GM23338 (cell line): ENCODE measurements at regions not wholly inside any gene's neighbourhood (a gene's known extent, or its start where the extent isn't known, plus 50 kb on each side); places are given as distances from the start of the nearest gene placed in this dataset.
A peak's percentile ranks its signal among the peaks of the same experiment; 100 is the strongest.

Experiments used
- ATAC-seq: fragments of 200-7000 bp; cut with Tn5 transposase; 3 replicates; pipeline ENCODE4 v1.9.1; 2020
- DNase-seq: peaks from one replicate; pipeline ENCODE4 v3.0.0-alpha.2; 2015; ENCODE audit warnings: low spot score
- H2AFZ ChIP-seq: fragments of 200-600 bp; sonication (generic); 2 replicates; pipeline ENCODE4 v1.8.0; 2016; ENCODE audit warnings: antibody characterized with exemption, mild to moderate bottlenecking, moderate library complexity
- H3F3A ChIP-seq: fragments of 200-600 bp; sonication (generic); replicated peaks from 2 replicates; pipeline ENCODE4 v1.8.0; 2017; ENCODE audit warnings: antibody characterized with exemption, mixed run types, low read depth
- H3K27ac ChIP-seq: fragments of 200-600 bp; sonication (generic); 2 replicates; pipeline ENCODE4 v1.6.1; 2016; ENCODE audit warnings: low read depth
- H3K27me3 ChIP-seq: fragments of 200-600 bp; sonication (generic); 2 replicates; pipeline ENCODE4 v1.8.0; 2016; ENCODE audit warnings: mild to moderate bottlenecking, mixed run types, moderate library complexity; ENCODE audit not compliant: insufficient read depth
- H3K36me3 ChIP-seq: fragments of 200-600 bp; sonication (generic); 2 replicates; pipeline ENCODE4 v1.8.0; 2016; ENCODE audit warnings: mild to moderate bottlenecking; ENCODE audit not compliant: insufficient read depth
- H3K4me1 ChIP-seq: fragments of 200-600 bp; sonication (generic); 2 replicates; pipeline ENCODE4 v1.8.0; 2016; ENCODE audit warnings: mild to moderate bottlenecking, moderate library complexity; ENCODE audit not compliant: insufficient read depth
- H3K4me2 ChIP-seq: fragments of 200-600 bp; sonication (generic); 2 replicates; pipeline ENCODE4 v1.7.1; 2017; ENCODE audit warnings: mixed run types
- H3K4me3 ChIP-seq: fragments of 200-600 bp; sonication (generic); 2 replicates; pipeline ENCODE4 v1.6.1; 2016; ENCODE audit warnings: mixed run types
- H3K79me2 ChIP-seq: fragments of 200-600 bp; sonication (generic); replicated peaks from 2 replicates; pipeline ENCODE4 v1.8.0; 2017; ENCODE audit warnings: mild to moderate bottlenecking; ENCODE audit not compliant: insufficient read depth
- H3K9me2 ChIP-seq: fragments of 200-600 bp; sonication (generic); 2 replicates; pipeline ENCODE4 v1.8.0; 2017; ENCODE audit not compliant: insufficient read depth
- H4K20me1 ChIP-seq: fragments of 200-600 bp; sonication (generic); replicated peaks from 2 replicates; pipeline ENCODE4 v1.8.0; 2017; ENCODE audit warnings: mild to moderate bottlenecking; ENCODE audit not compliant: insufficient read depth
- H3K27ac Mint-ChIP-seq: 2 replicates; pipeline ENCODE4 v1.8.0; 2020; ENCODE audit warnings: inconsistent platforms, mild to moderate bottlenecking, moderate library complexity, mixed read lengths
- H3K27me3 Mint-ChIP-seq: 3 replicates; pipeline ENCODE4 v1.8.0; 2022; ENCODE audit warnings: low read depth, mild to moderate bottlenecking, moderate library complexity, mixed read lengths, inconsistent platforms; ENCODE audit not compliant: insufficient read depth, poor library complexity
- H3K36me3 Mint-ChIP-seq: 3 replicates; pipeline ENCODE4 v1.8.0; 2021; ENCODE audit warnings: low read depth, mild to moderate bottlenecking, inconsistent platforms, moderate library complexity, mixed read lengths
- H3K4me1 Mint-ChIP-seq: 3 replicates; pipeline ENCODE4 v1.8.0; 2020; ENCODE audit warnings: mild to moderate bottlenecking, inconsistent platforms, mixed read lengths
- H3K4me3 Mint-ChIP-seq: 3 replicates; pipeline ENCODE4 v1.8.0; 2021; ENCODE audit warnings: moderate library complexity, mild to moderate bottlenecking, inconsistent platforms, mixed read lengths
- H3K9me3 Mint-ChIP-seq: 3 replicates; pipeline ENCODE4 v1.8.0; 2020; ENCODE audit warnings: moderate library complexity, mild to moderate bottlenecking, inconsistent platforms, mixed read lengths
- ETS1 ChIP-seq: IDR thresholded peaks from 2 replicates; pipeline ENCODE4 v1.6.1; 2016; ENCODE audit warnings: antibody characterized with exemption
- JUNB ChIP-seq: IDR thresholded peaks from one replicate; pipeline ENCODE4 v1.6.1; 2016; ENCODE audit warnings: antibody characterized with exemption; ENCODE audit not compliant: unreplicated experiment
- NANOG ChIP-seq: IDR thresholded peaks from 2 replicates; pipeline ENCODE4 v1.6.1; 2016; ENCODE audit warnings: antibody characterized with exemption, borderline replicate concordance
- POLR2AphosphoS5 ChIP-seq: IDR thresholded peaks from 2 replicates; pipeline ENCODE4 v1.6.1; 2016; ENCODE audit warnings: antibody characterized with exemption, low read depth
- STAT1 ChIP-seq: IDR thresholded peaks from one replicate; pipeline ENCODE4 v1.6.1; 2016; ENCODE audit warnings: antibody characterized with exemption; ENCODE audit not compliant: unreplicated experiment
- ZNF114 ChIP-seq: fragments of 250-450 bp; sonication (Bioruptor Pico); IDR thresholded peaks from 2 replicates; pipeline ENCODE4 v1.5.0; 2020; ENCODE audit warnings: mild to moderate bottlenecking, moderate library complexity
- ZNF331 ChIP-seq: fragments of 250-450 bp; sonication (Bioruptor Pico); IDR thresholded peaks from 2 replicates; pipeline ENCODE4 v1.5.0; 2020; ENCODE audit warnings: low read depth, mild to moderate bottlenecking, moderate library complexity
- TF ChIP-seq, protein P1 (sequence below), 2 experiments: fragments of 200-600 bp in 1 of 2; sonication (generic) in 1 of 2; conservative IDR thresholded peaks; 2 replicates each; pipeline versions ENCODE4 v1.5.1 to v1.6.1; 2016 to 2017; ENCODE audit warnings: antibody characterized with exemption in 2 of 2, low read depth in 2 of 2, mild to moderate bottlenecking in 2 of 2, moderate library complexity in 1 of 2
- TF ChIP-seq, protein P2 (sequence below): fragments of 250-450 bp; sonication (Bioruptor Pico); IDR thresholded peaks from 2 replicates; pipeline ENCODE4 v1.5.0; 2020; ENCODE audit warnings: mild to moderate bottlenecking, moderate library complexity
- TF ChIP-seq, protein P3 (sequence below): IDR thresholded peaks from one replicate; pipeline ENCODE4 v1.6.1; 2018; ENCODE audit warnings: antibody characterized with exemption; ENCODE audit not compliant: unreplicated experiment

DNA sequence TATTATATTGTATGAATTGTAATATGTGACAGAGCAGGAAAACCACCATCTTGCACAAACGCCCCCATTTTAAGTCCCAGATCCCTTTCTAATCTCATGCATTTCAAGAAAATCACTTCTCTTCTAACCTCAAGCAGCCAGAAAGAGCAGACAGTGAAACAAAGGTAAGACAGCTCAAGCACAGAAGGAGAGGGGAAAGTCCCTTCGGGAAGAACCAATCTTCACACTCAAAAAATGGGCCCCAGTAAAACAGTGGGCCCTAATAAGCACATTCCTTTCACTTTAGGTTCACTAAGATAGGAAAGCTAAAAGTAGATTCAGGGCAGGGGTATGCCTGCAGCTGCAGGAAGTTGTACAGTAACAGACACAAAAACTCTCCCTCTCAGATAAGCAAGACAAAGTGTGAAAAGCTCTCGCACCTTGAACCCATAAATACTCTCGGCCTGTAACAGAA lies 1268.7 kb downstream of the SI start:
- H3K4me3 ChIP-seq, result no peak overlapping the region
- no peaks in the 10 kb centered on the region for H4K20me1 ChIP-seq
- no peaks in the 10 kb centered on the region for H3K27me3 ChIP-seq
- H3K4me3 Mint-ChIP-seq, result no peak overlapping the region
- no peaks in the 10 kb centered on the region for H3K27me3 Mint-ChIP-seq
- H3K36me3 ChIP-seq, result no peaks in the 10 kb centered on the region
- H3K27ac Mint-ChIP-seq, result peak overlapping the region; percentile 30
- peak overlapping the region; percentile 23; the same call in 1 of the 2 replicates for H2AFZ ChIP-seq
- no peaks in the 10 kb centered on the region for H3K9me2 ChIP-seq
- H3K4me1 ChIP-seq, result no peaks in the 10 kb centered on the region
- ATAC-seq, result peak; percentile 58
- H3K4me1 Mint-ChIP-seq, result peaks cover 3% of the 10 kb centered on the region; the same call in 2 of the 3 replicates
- no peaks in the 10 kb centered on the region for H3K79me2 ChIP-seq
- no peaks in the 10 kb centered on the region for H3F3A ChIP-seq
- no peak overlapping the region for H3K4me2 ChIP-seq
- TF ChIP-seq, protein P1, sequence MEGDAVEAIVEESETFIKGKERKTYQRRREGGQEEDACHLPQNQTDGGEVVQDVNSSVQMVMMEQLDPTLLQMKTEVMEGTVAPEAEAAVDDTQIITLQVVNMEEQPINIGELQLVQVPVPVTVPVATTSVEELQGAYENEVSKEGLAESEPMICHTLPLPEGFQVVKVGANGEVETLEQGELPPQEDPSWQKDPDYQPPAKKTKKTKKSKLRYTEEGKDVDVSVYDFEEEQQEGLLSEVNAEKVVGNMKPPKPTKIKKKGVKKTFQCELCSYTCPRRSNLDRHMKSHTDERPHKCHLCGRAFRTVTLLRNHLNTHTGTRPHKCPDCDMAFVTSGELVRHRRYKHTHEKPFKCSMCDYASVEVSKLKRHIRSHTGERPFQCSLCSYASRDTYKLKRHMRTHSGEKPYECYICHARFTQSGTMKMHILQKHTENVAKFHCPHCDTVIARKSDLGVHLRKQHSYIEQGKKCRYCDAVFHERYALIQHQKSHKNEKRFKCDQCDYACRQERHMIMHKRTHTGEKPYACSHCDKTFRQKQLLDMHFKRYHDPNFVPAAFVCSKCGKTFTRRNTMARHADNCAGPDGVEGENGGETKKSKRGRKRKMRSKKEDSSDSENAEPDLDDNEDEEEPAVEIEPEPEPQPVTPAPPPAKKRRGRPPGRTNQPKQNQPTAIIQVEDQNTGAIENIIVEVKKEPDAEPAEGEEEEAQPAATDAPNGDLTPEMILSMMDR (conservative IDR thresholded peaks at IDR 0.05; ENCODE audit: low read depth in 2 of 2), result no peak
- TF ChIP-seq ZNF114 (no peak), JUNB (no peak), STAT1 (no peak), ETS1 (no peak), NANOG (no peak), ZNF331 (CRISPR knock-in tag) (no peak), POLR2AphosphoS5 (no peak)
- TF ChIP-seq, protein P2, sequence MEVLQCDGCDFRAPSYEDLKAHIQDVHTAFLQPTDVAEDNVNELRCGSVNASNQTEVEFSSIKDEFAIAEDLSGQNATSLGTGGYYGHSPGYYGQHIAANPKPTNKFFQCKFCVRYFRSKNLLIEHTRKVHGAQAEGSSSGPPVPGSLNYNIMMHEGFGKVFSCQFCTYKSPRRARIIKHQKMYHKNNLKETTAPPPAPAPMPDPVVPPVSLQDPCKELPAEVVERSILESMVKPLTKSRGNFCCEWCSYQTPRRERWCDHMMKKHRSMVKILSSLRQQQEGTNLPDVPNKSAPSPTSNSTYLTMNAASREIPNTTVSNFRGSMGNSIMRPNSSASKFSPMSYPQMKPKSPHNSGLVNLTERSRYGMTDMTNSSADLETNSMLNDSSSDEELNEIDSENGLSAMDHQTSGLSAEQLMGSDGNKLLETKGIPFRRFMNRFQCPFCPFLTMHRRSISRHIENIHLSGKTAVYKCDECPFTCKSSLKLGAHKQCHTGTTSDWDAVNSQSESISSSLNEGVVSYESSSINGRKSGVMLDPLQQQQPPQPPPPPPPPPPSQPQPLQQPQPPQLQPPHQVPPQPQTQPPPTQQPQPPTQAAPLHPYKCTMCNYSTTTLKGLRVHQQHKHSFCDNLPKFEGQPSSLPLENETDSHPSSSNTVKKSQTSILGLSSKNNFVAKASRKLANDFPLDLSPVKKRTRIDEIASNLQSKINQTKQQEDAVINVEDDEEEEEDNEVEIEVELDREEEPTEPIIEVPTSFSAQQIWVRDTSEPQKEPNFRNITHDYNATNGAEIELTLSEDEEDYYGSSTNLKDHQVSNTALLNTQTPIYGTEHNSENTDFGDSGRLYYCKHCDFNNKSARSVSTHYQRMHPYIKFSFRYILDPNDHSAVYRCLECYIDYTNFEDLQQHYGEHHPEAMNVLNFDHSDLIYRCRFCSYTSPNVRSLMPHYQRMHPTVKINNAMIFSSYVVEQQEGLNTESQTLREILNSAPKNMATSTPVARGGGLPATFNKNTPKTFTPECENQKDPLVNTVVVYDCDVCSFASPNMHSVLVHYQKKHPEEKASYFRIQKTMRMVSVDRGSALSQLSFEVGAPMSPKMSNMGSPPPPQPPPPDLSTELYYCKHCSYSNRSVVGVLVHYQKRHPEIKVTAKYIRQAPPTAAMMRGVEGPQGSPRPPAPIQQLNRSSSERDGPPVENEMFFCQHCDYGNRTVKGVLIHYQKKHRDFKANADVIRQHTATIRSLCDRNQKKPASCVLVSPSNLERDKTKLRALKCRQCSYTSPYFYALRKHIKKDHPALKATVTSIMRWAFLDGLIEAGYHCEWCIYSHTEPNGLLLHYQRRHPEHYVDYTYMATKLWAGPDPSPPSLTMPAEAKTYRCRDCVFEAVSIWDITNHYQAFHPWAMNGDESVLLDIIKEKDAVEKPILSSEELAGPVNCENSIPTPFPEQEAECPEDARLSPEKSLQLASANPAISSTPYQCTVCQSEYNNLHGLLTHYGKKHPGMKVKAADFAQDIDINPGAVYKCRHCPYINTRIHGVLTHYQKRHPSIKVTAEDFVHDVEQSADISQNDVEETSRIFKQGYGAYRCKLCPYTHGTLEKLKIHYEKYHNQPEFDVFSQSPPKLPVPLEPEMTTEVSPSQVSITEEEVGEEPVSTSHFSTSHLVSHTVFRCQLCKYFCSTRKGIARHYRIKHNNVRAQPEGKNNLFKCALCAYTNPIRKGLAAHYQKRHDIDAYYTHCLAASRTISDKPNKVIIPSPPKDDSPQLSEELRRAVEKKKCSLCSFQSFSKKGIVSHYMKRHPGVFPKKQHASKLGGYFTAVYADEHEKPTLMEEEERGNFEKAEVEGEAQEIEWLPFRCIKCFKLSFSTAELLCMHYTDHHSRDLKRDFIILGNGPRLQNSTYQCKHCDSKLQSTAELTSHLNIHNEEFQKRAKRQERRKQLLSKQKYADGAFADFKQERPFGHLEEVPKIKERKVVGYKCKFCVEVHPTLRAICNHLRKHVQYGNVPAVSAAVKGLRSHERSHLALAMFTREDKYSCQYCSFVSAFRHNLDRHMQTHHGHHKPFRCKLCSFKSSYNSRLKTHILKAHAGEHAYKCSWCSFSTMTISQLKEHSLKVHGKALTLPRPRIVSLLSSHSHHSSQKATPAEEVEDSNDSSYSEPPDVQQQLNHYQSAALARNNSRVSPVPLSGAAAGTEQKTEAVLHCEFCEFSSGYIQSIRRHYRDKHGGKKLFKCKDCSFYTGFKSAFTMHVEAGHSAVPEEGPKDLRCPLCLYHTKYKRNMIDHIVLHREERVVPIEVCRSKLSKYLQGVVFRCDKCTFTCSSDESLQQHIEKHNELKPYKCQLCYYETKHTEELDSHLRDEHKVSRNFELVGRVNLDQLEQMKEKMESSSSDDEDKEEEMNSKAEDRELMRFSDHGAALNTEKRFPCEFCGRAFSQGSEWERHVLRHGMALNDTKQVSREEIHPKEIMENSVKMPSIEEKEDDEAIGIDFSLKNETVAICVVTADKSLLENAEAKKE (CRISPR knock-in tag), result no peak
- TF ChIP-seq, protein P3, sequence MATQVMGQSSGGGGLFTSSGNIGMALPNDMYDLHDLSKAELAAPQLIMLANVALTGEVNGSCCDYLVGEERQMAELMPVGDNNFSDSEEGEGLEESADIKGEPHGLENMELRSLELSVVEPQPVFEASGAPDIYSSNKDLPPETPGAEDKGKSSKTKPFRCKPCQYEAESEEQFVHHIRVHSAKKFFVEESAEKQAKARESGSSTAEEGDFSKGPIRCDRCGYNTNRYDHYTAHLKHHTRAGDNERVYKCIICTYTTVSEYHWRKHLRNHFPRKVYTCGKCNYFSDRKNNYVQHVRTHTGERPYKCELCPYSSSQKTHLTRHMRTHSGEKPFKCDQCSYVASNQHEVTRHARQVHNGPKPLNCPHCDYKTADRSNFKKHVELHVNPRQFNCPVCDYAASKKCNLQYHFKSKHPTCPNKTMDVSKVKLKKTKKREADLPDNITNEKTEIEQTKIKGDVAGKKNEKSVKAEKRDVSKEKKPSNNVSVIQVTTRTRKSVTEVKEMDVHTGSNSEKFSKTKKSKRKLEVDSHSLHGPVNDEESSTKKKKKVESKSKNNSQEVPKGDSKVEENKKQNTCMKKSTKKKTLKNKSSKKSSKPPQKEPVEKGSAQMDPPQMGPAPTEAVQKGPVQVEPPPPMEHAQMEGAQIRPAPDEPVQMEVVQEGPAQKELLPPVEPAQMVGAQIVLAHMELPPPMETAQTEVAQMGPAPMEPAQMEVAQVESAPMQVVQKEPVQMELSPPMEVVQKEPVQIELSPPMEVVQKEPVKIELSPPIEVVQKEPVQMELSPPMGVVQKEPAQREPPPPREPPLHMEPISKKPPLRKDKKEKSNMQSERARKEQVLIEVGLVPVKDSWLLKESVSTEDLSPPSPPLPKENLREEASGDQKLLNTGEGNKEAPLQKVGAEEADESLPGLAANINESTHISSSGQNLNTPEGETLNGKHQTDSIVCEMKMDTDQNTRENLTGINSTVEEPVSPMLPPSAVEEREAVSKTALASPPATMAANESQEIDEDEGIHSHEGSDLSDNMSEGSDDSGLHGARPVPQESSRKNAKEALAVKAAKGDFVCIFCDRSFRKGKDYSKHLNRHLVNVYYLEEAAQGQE, result no peak
- H3K9me3 Mint-ChIP-seq, result no peaks in the 10 kb centered on the region; the same call in 2 of the 3 replicates
- no peak overlapping the region for H3K27ac ChIP-seq
- peak; percentile 20 for DNase-seq
- H3K36me3 Mint-ChIP-seq, result no peaks in the 10 kb centered on the region
